Neuronal stem cell (in vitro differentiated cells): ENCODE measurements at regions not wholly inside any gene's neighbourhood (a gene's known extent, or its start where the extent isn't known, plus 50 kb on each side); places are given as distances from the start of the nearest gene placed in this dataset.

ENCODE experiments used
- DNase-seq: peaks from one replicate; pipeline ENCODE4 v3.0.0-alpha.2; 2013; ENCODE audit warnings: low spot score
- H2AFZ ChIP-seq: one replicate; pipeline ENCODE4 v1.6.1; 2013; ENCODE audit warnings: mild to moderate bottlenecking, low read length, inconsistent platforms
- H2AK5ac ChIP-seq: 2 replicates; pipeline ENCODE4 v1.6.1; 2013; ENCODE audit warnings: low read depth, mild to moderate bottlenecking, inconsistent platforms, low read length, moderate library complexity, mixed read lengths
- H2BK120ac ChIP-seq: 2 replicates; pipeline ENCODE4 v1.6.1; 2013; ENCODE audit warnings: low read depth, mild to moderate bottlenecking, inconsistent platforms, low read length, moderate library complexity, mixed read lengths
- H2BK12ac ChIP-seq: one replicate; pipeline ENCODE4 v1.6.1; 2013; ENCODE audit warnings: low read length, inconsistent platforms
- H2BK15ac ChIP-seq: 2 replicates; pipeline ENCODE4 v1.6.1; 2013; ENCODE audit warnings: mild to moderate bottlenecking, low read length, inconsistent platforms, mixed read lengths
- H2BK5ac ChIP-seq: one replicate; pipeline ENCODE4 v1.6.1; 2013; ENCODE audit warnings: inconsistent platforms, mild to moderate bottlenecking, low read length, moderate library complexity
- H3K14ac ChIP-seq: one replicate; pipeline ENCODE4 v1.6.1; 2013; ENCODE audit warnings: low read length, inconsistent platforms
- H3K18ac ChIP-seq: 2 replicates; pipeline ENCODE4 v1.6.1; 2013; ENCODE audit warnings: low read length, inconsistent platforms
- H3K23ac ChIP-seq: 2 replicates; pipeline ENCODE4 v1.6.1; 2013; ENCODE audit warnings: low read depth, mild to moderate bottlenecking, mixed read lengths, low read length, inconsistent platforms; ENCODE audit not compliant: poor library complexity
- H3K27ac ChIP-seq: replicated peaks from 3 replicates; pipeline ENCODE4 v1.5.1; 2013; ENCODE audit warnings: low read length, inconsistent platforms
- H3K27me3 ChIP-seq, 3 experiments: 2 replicates each; pipeline ENCODE4 v1.6.1; 2013; ENCODE audit warnings: low read length in 3 of 3, mild to moderate bottlenecking in 2 of 3, inconsistent platforms in 1 of 3, low read depth in 1 of 3, mixed read lengths in 1 of 3, moderate library complexity in 1 of 3; ENCODE audit not compliant: control insufficient read depth in 3 of 3, insufficient read depth in 3 of 3
- H3K36me3 ChIP-seq, 2 donors: replicated peaks in 1 of 2; 2 replicates each; pipeline ENCODE4 v1.6.1; 2013; ENCODE audit warnings: low read length in 2 of 2; ENCODE audit not compliant: control insufficient read depth in 2 of 2, insufficient read depth in 2 of 2
- H3K4ac ChIP-seq: 2 replicates; pipeline ENCODE4 v1.6.1; 2013; ENCODE audit warnings: inconsistent platforms, mild to moderate bottlenecking, low read length, moderate library complexity
- H3K4me1 ChIP-seq, 2 donors: 1 replicate in 1 of 2; 2 replicates in 1 of 2; pipeline ENCODE4 v1.6.1; 2013; ENCODE audit warnings: low read length in 2 of 2, low read depth in 1 of 2; ENCODE audit not compliant: control insufficient read depth in 2 of 2, insufficient read depth in 1 of 2
- H3K4me2 ChIP-seq: one replicate; pipeline ENCODE4 v1.6.1; 2013; ENCODE audit warnings: mild to moderate bottlenecking, low read length, inconsistent platforms; ENCODE audit not compliant: insufficient read depth, poor library complexity, severe bottlenecking
- H3K4me3 ChIP-seq, 2 donors: 2 replicates each; pipeline ENCODE4 v1.5.1; 2013; ENCODE audit warnings: low read length in 2 of 2, mild to moderate bottlenecking in 2 of 2, inconsistent platforms in 1 of 2, moderate library complexity in 1 of 2
- H3K79me1 ChIP-seq: one replicate; pipeline ENCODE4 v1.6.1; 2013; ENCODE audit warnings: low read depth, mild to moderate bottlenecking, inconsistent platforms, low read length, moderate library complexity
- H3K9ac ChIP-seq: one replicate; pipeline ENCODE4 v1.6.1; 2013; ENCODE audit warnings: mild to moderate bottlenecking, low read depth, low read length, inconsistent platforms; ENCODE audit not compliant: poor library complexity
- H3K9me3 ChIP-seq, 2 donors: replicated peaks in 1 of 2; 2 replicates each; pipeline versions ENCODE3 to v1.6.1; 2013; ENCODE audit warnings: low read length in 2 of 2, mild to moderate bottlenecking in 2 of 2, inconsistent platforms in 1 of 2, low read depth in 1 of 2, mixed read lengths in 1 of 2, moderate library complexity in 1 of 2; ENCODE audit not compliant: control insufficient read depth in 2 of 2, insufficient read depth in 1 of 2
- H4K8ac ChIP-seq: one replicate; pipeline ENCODE4 v1.6.1; 2013; ENCODE audit warnings: low read depth, mild to moderate bottlenecking, inconsistent platforms, low read length, moderate library complexity
- H4K91ac ChIP-seq: one replicate; pipeline ENCODE4 v1.6.1; 2013; ENCODE audit warnings: low read length, low read depth, mild to moderate bottlenecking, inconsistent platforms; ENCODE audit not compliant: poor library complexity
- WGBS, 2 donors: extraction: QIAGEN DNeasy Blood & Tissue Kit; methylation state at CpG; one replicate each; pipeline ENCODE4 v1.1.7; 2013; ENCODE audit warnings: missing lambda C conversion rate in 2 of 2, mixed read lengths in 1 of 2; ENCODE audit not compliant: insufficient read length in 2 of 2, insufficient replicate concordance in 1 of 2; ENCODE audit errors: extremely low coverage in 2 of 2; 5-methylcytosine and 5-hydroxymethylcytosine counted together

GRCh38 chr22:23494930-23495266 is 85.2 kb downstream of the IGLL1 start:
- H3K4me3 ChIP-seq = no peak overlapping the region
- no peak overlapping the region for H4K91ac ChIP-seq
- H2BK12ac ChIP-seq = no peak overlapping the region
- H2AFZ ChIP-seq = no peak overlapping the region
- no peak overlapping the region for H3K4ac ChIP-seq
- H2AK5ac ChIP-seq = no peak overlapping the region
- no peak overlapping the region for H3K4me2 ChIP-seq
- H3K9ac ChIP-seq = no peak overlapping the region
- no peak overlapping the region for H2BK120ac ChIP-seq
- no peak overlapping the region for H4K8ac ChIP-seq
- no peaks in the 10 kb centered on the region for H3K79me1 ChIP-seq
- H2BK15ac ChIP-seq = no peak overlapping the region
- no peak overlapping the region for H3K18ac ChIP-seq
- DNase-seq = no peak
- no peak overlapping the region for H2BK5ac ChIP-seq
- peaks cover 0 to 5% of the 10 kb centered on the region in 2 donors for H3K4me1 ChIP-seq
- no peaks in the 10 kb centered on the region for H3K36me3 ChIP-seq
- H3K27ac ChIP-seq = no peak overlapping the region
- WGBS, 2 donors = no CpG with 5 or more reads among the region's 1 CpG
- H3K9me3 ChIP-seq = no peaks in the 10 kb centered on the region
- H3K14ac ChIP-seq = no peak overlapping the region
- no peak overlapping the region for H3K23ac ChIP-seq
- peaks cover 0 to 1% (median 0%) of the 10 kb centered on the region in 3 experiments for H3K27me3 ChIP-seq

GRCh38 chr22:23485490-23485889 is 94.6 kb downstream of the IGLL1 start:
- Histone ChIP-seq H4K91ac (no peak overlapping the region), H3K4ac (no peak overlapping the region), H2BK15ac (no peak overlapping the region), H3K4me3 (no peak overlapping the region), H3K27ac (no peak overlapping the region), H3K36me3 (no peaks in the 10 kb centered on the region), H3K9me3 (no peaks in the 10 kb centered on the region), H3K18ac (no peak overlapping the region), H3K9ac (no peak overlapping the region), H3K23ac (no peak overlapping the region), H4K8ac (no peak overlapping the region), H2BK120ac (no peak overlapping the region), H2BK12ac (no peak overlapping the region), H2AFZ (no peak overlapping the region), H3K79me1 (no peaks in the 10 kb centered on the region), H3K27me3 (peaks cover 0 to 7% (median 0%) of the 10 kb centered on the region in 3 experiments), H2BK5ac (no peak overlapping the region), H3K4me1 (no peaks in the 10 kb centered on the region), H2AK5ac (no peak overlapping the region), H3K14ac (no peak overlapping the region), H3K4me2 (no peak overlapping the region)
- no CpG with 5 or more reads among the region's 4 CpGs for WGBS, 2 donors
- DNase-seq = no peak

GRCh38 chr22:23484651-23485050 is 95.4 kb downstream of the IGLL1 start:
- no peak overlapping the region for H2BK120ac ChIP-seq
- no peak overlapping the region for H2AK5ac ChIP-seq
- no peak overlapping the region for H3K18ac ChIP-seq
- WGBS, 2 donors = no CpG with 5 or more reads among the region's 5 CpGs
- peaks cover 0 to 7% (median 0%) of the 10 kb centered on the region in 3 experiments for H3K27me3 ChIP-seq
- no peak for DNase-seq
- no peaks in the 10 kb centered on the region for H3K36me3 ChIP-seq
- H4K8ac ChIP-seq = no peak overlapping the region
- H3K9ac ChIP-seq = no peak overlapping the region
- no peaks in the 10 kb centered on the region for H3K9me3 ChIP-seq
- H3K27ac ChIP-seq = no peak overlapping the region
- H2BK12ac ChIP-seq = no peak overlapping the region
- H3K4me3 ChIP-seq = no peak overlapping the region
- H3K14ac ChIP-seq = no peak overlapping the region
- H3K4ac ChIP-seq = no peak overlapping the region
- no peak overlapping the region for H4K91ac ChIP-seq
- no peak overlapping the region for H3K23ac ChIP-seq
- H2AFZ ChIP-seq = no peak overlapping the region
- no peaks in the 10 kb centered on the region for H3K79me1 ChIP-seq
- no peak overlapping the region for H2BK15ac ChIP-seq
- H3K4me1 ChIP-seq = no peaks in the 10 kb centered on the region
- no peak overlapping the region for H2BK5ac ChIP-seq
- no peak overlapping the region for H3K4me2 ChIP-seq

- Histone ChIP-seq H3K9me3 (no peaks in the 10 kb centered on the region), H2BK12ac (no peak overlapping the region), H3K4me3 (no peak overlapping the region), H2AK5ac (no peak overlapping the region), H2BK120ac (no peak overlapping the region), H4K8ac (no peak overlapping the region), H3K9ac (no peak overlapping the region), H3K18ac (no peak overlapping the region), H3K23ac (no peak overlapping the region), H2AFZ (no peak overlapping the region), H2BK15ac (no peak overlapping the region), H3K79me1 (no peaks in the 10 kb centered on the region), H4K91ac (no peak overlapping the region), H3K4me1 (no peaks in the 10 kb centered on the region), H2BK5ac (no peak overlapping the region), H3K36me3 (no peaks in the 10 kb centered on the region), H3K14ac (no peak overlapping the region), H3K27ac (no peak overlapping the region), H3K4ac (no peak overlapping the region), H3K27me3 (peaks cover 0 to 2% (median 0%) of the 10 kb centered on the region in 3 experiments), H3K4me2 (no peak overlapping the region)
- DNase-seq = no peak
- WGBS, 2 donors = no CpG with 5 or more reads among the region's 5 CpGs
Measured at GRCh38 chr22:23481369-23481768, 98.7 kb downstream of the IGLL1 start.
